ENCODE measurements at regions not wholly inside any gene's neighbourhood (a gene's known extent, or its start where the extent isn't known, plus 50 kb on each side); places are given as distances from the start of the nearest gene placed in this dataset.

GRCh38 chr1:201652181-201652580 lies 113.3 kb downstream of the NAV1 start:
- POLR2A ChIA-PET: no interaction called here
- Histone ChIP-seq H3K4me3 (ENCODE audit: control extremely low read depth in 1 of 5, extremely low read depth in 1 of 5, insufficient read depth in 1 of 5, low read depth in 2 of 5, low read length in 4 of 5) (no peak overlapping the region), H3K27ac (ENCODE audit: low read length in 2 of 2) (no peak overlapping the region), H3K36me3 (replicated peaks in 1 of 2; ENCODE audit: control extremely low read depth in 1 of 2, control insufficient read depth in 1 of 2, extremely low read depth in 1 of 2, insufficient read depth in 2 of 2, low read length in 1 of 2) (no peaks in the 10 kb centered on the region), H3K4me2 (replicated peaks; ENCODE audit: low read depth, low read length, poor library complexity, severe bottlenecking) (no peak overlapping the region), H4K20me1 (ENCODE audit: control insufficient read depth, insufficient read depth, low read length, poor library complexity, severe bottlenecking) (no peaks in the 10 kb centered on the region), H3K4me1 (ENCODE audit: control insufficient read depth in 2 of 2, insufficient read depth in 2 of 2, low read length in 2 of 2) (peaks cover 5 to 10% of the 10 kb centered on the region in 2 donors), H3K79me2 (ENCODE audit: control insufficient read depth, insufficient read depth, low read length) (no peaks in the 10 kb centered on the region), H3K9ac (ENCODE audit: low read length) (no peak overlapping the region), H2AFZ (ENCODE audit: insufficient read depth, low read depth, low read length, poor library complexity, severe bottlenecking) (no peak overlapping the region), H3K27me3 (replicated peaks in 1 of 4; ENCODE audit: control extremely low read depth in 1 of 4, control insufficient read depth in 3 of 4, insufficient read depth in 4 of 4, low read length in 3 of 4) (peaks cover 0 to 26% (median 7%) of the 10 kb centered on the region in 4 experiments), H3K9me3 (ENCODE audit: control extremely low read depth in 1 of 3, control insufficient read depth in 2 of 3, insufficient read depth in 1 of 3, low read length in 2 of 3) (no peaks in the 10 kb centered on the region)
- no peak for ATAC-seq (ENCODE audit: low read depth)
- Mint-ChIP-seq H3K27me3 (peaks cover 25% of the 10 kb centered on the region), H3K9me3 (ENCODE audit: insufficient read depth) (no peaks in the 10 kb centered on the region), H3K27ac (no peak overlapping the region), H3K4me3 (no peak overlapping the region), H3K4me1 (peaks cover 12% of the 10 kb centered on the region)
- WGBS (ENCODE audit: insufficient coverage): 100% methylated on average over 4 of the region's 5 CpGs
- CTCF ChIA-PET: no interaction called here
- TF ChIP-seq EZH2 (IDR thresholded peaks at IDR 0.05; ENCODE audit: borderline replicate concordance, insufficient read depth, low read depth, low read length, poor library complexity, severe bottlenecking) (no peak), CTCF (IDR thresholded peaks at IDR 0.05) (no peak)
- intact Hi-C loops (cut with micrococcal nuclease): no loop called here
- DNase-seq: no peak

GRCh38 chr1:201653233-201653632 lies 114.3 kb downstream of the NAV1 start:
- Mint-ChIP-seq H3K4me1 (peaks cover 12% of the 10 kb centered on the region), H3K4me3 (no peak overlapping the region), H3K27me3 (peaks cover 18% of the 10 kb centered on the region), H3K9me3 (ENCODE audit: insufficient read depth) (no peaks in the 10 kb centered on the region), H3K27ac (no peak overlapping the region)
- Histone ChIP-seq H3K79me2 (ENCODE audit: control insufficient read depth, insufficient read depth, low read length) (no peaks in the 10 kb centered on the region), H3K4me1 (ENCODE audit: control insufficient read depth in 2 of 2, insufficient read depth in 2 of 2, low read length in 2 of 2) (peaks cover 3 to 10% of the 10 kb centered on the region in 2 donors), H3K9me3 (ENCODE audit: control extremely low read depth in 1 of 3, control insufficient read depth in 2 of 3, insufficient read depth in 1 of 3, low read length in 2 of 3) (no peaks in the 10 kb centered on the region), H3K9ac (ENCODE audit: low read length) (no peak overlapping the region), H3K27ac (ENCODE audit: low read length in 2 of 2) (no peak overlapping the region), H4K20me1 (ENCODE audit: control insufficient read depth, insufficient read depth, low read length, poor library complexity, severe bottlenecking) (no peaks in the 10 kb centered on the region), H2AFZ (ENCODE audit: insufficient read depth, low read depth, low read length, poor library complexity, severe bottlenecking) (no peak overlapping the region), H3K27me3 (replicated peaks in 1 of 4; ENCODE audit: control extremely low read depth in 1 of 4, control insufficient read depth in 3 of 4, insufficient read depth in 4 of 4, low read length in 3 of 4) (peaks cover 0 to 16% (median 7%) of the 10 kb centered on the region in 4 experiments), H3K4me2 (replicated peaks; ENCODE audit: low read depth, low read length, poor library complexity, severe bottlenecking) (no peak overlapping the region), H3K36me3 (replicated peaks in 1 of 2; ENCODE audit: control extremely low read depth in 1 of 2, control insufficient read depth in 1 of 2, extremely low read depth in 1 of 2, insufficient read depth in 2 of 2, low read length in 1 of 2) (no peaks in the 10 kb centered on the region), H3K4me3 (ENCODE audit: control extremely low read depth in 1 of 5, extremely low read depth in 1 of 5, insufficient read depth in 1 of 5, low read depth in 2 of 5, low read length in 4 of 5) (no peak overlapping the region)
- POLR2A ChIA-PET: interaction anchor here (0.6 kb wide), 1 partner anchor 432 kb away, joined by 3 read pairs; no protein-coding TSS in a partner anchor
- ATAC-seq (ENCODE audit: low read depth) (no peak), DNase-seq (no peak)
- intact Hi-C loops (cut with micrococcal nuclease): no loop called here
- TF ChIP-seq EZH2 (IDR thresholded peaks at IDR 0.05; ENCODE audit: borderline replicate concordance, insufficient read depth, low read depth, low read length, poor library complexity, severe bottlenecking) (no peak), CTCF (IDR thresholded peaks at IDR 0.05) (no peak)
- 8% methylated on average over 2 of the region's 3 CpGs for WGBS (ENCODE audit: insufficient coverage)
- CTCF ChIA-PET: no interaction called here

All from B cell (primary cell).